Activated T-cell treated with anti-CD3 and anti-CD28 coated beads, Interleukin-2, amount 50 U/mL, for 72 hours (primary cell): ENCODE measurements at regions not wholly inside any gene's neighbourhood (a gene's known extent, or its start where the extent isn't known, plus 50 kb on each side); places are given as distances from the start of the nearest gene placed in this dataset.
"Not testable (repeated sequence)": the region's sequence is repeated elsewhere in the genome, so short reads cannot be mapped to it uniquely, and the experiment has no call there.

ENCODE experiments used
- ATAC-seq, 2 donors: fragments of 150-1000 bp; cut with Tn5 transposase; replicated peaks in 1 of 2; 2 replicates each; pipeline ENCODE4 v1.10.0; 2021; ENCODE audit warnings: moderate library complexity in 2 of 2, mild to moderate bottlenecking in 1 of 2
- DNase-seq, 2 donors: peaks; one replicate each; pipeline ENCODE4 v3.0.0; 2021 to 2022; ENCODE audit warnings: mixed read lengths in 1 of 2
- H3K27ac Mint-ChIP-seq: one replicate; pipeline ENCODE4 v1.8.0; 2022; ENCODE audit warnings: mild to moderate bottlenecking, moderate library complexity, mixed read lengths
- H3K27me3 Mint-ChIP-seq: one replicate; pipeline ENCODE4 v1.8.0; 2022; ENCODE audit warnings: low read depth, mixed read lengths
- H3K36me3 Mint-ChIP-seq, 2 donors: one replicate each; pipeline ENCODE4 v1.8.0; 2022; ENCODE audit warnings: mixed read lengths in 2 of 2, mild to moderate bottlenecking in 1 of 2; ENCODE audit not compliant: insufficient read depth in 2 of 2
- H3K4me1 Mint-ChIP-seq: one replicate; pipeline ENCODE4 v1.8.0; 2022; ENCODE audit warnings: low read depth, mixed read lengths
- H3K4me3 Mint-ChIP-seq, 2 donors: one replicate each; pipeline ENCODE4 v1.8.0; 2022; ENCODE audit warnings: mild to moderate bottlenecking in 2 of 2, mixed read lengths in 2 of 2, moderate library complexity in 2 of 2
- H3K9me3 Mint-ChIP-seq, 2 donors: one replicate each; pipeline ENCODE4 v1.8.0; 2022; ENCODE audit warnings: mixed read lengths in 2 of 2

DNA sequence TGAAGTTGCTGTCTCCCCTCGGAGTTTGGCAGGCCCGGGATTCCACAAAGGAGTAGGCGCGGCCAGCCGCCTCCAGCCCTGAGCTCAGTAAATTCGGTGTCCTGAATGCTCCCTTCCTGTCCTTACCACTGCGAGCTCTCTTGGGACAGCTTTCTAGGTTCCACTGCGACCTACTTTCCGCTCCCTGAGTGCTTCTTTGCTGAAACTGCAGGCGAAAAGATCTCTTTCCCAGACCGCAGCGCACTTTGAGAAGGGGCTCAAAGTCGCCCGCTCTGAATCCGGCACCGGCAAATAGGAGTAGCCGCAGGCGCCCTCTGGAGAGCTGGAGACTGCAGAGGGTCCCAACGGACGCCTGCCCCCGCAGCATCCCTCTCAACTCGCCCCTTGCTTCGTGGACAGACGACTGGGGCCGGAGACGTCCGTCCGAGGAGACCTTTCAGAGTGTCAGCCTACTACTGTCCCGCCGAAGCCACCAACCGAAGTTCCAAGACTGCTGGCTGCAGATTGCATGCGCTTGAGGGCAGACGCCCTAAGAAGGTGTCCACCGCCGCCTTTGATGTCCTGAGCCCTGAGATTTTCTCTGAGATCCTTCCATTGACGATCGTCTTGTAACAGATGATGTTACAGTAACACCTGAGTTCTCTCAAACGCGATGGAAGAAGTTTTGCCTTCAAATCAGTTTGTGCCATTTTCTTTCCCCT, 96.0 kb downstream of the ANXA2R start:
- Mint-ChIP-seq H3K36me3 (no peaks in the 10 kb centered on the region), H3K27me3 (peaks cover 12% of the 10 kb centered on the region), H3K4me1 (peaks cover 3% of the 10 kb centered on the region), H3K4me3 (peak overlapping the region in 1 of 2 donors; percentile 3), H3K9me3 (no peaks in the 10 kb centered on the region), H3K27ac (no peak overlapping the region)
- ATAC-seq = no peak
- DNase-seq = no peak

- H3K27ac Mint-ChIP-seq = no peak overlapping the region
- peaks cover 0 to 2% of the 10 kb centered on the region in 2 donors for H3K36me3 Mint-ChIP-seq
- no peak for ATAC-seq
- H3K4me3 Mint-ChIP-seq = no peak overlapping the region
- no peaks in the 10 kb centered on the region for H3K4me1 Mint-ChIP-seq
- peaks cover 12% of the 10 kb centered on the region for H3K27me3 Mint-ChIP-seq
- DNase-seq = no peak
- no peaks in the 10 kb centered on the region for H3K9me3 Mint-ChIP-seq
Measured at GRCh38 chr5:42940853-42941252, 99.3 kb downstream of the ANXA2R start.

DNA sequence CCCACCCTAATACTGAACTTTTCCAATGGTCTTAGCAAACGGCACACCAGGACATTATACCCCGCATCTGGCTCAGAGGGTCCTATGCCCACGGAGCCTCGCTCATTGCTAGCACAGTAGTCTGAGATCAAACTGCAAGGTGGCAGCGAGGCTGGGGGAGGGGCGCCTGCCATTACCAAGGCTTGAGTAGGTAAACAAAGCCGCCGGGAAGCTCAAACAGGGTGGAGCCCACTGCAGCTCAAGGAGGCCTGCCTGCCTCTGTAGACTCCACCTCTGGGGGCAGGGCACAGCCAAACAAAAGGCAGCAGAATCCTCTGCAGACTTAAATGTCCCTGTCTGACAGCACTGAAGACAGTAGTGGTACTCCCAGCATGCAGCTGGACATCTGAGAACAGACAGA, 108.1 kb downstream of the ANXA2R start:
- not testable (repeated sequence) for H3K27me3 Mint-ChIP-seq, ATAC-seq, H3K4me1 Mint-ChIP-seq

GRCh38 chr5:42931451-42931850, 108.7 kb downstream of the ANXA2R start:
- DNase-seq, H3K4me3 Mint-ChIP-seq, ATAC-seq, H3K36me3 Mint-ChIP-seq, H3K27me3 Mint-ChIP-seq, H3K9me3 Mint-ChIP-seq, H3K27ac Mint-ChIP-seq, H3K4me1 Mint-ChIP-seq: not testable (repeated sequence)

More for the DNA sequence above, 108.1 kb downstream of the ANXA2R start:
- H3K9me3 Mint-ChIP-seq, H3K4me3 Mint-ChIP-seq, H3K27ac Mint-ChIP-seq, DNase-seq, H3K36me3 Mint-ChIP-seq: not testable (repeated sequence)

DNA sequence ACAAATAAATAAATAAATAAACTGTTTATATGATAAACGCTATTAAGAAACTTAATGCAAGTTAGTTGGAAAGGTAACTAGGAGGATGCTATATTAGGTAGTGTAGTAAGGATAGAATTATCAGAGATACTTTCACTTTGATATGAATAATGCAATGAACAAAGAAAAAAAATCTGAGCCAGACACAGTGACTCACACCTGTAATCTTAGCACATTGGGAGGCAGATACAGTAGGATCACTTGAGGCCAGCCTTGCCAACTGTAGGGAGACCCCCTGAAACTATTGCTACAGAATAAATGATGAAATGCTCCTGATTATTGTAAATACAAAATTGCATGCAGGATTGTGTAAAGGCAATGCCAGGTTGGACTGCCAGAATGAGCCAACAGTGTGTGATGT, 109.2 kb downstream of the ANXA2R start:
- Mint-ChIP-seq H3K9me3 (no peaks in the 10 kb centered on the region), H3K4me1 (no peaks in the 10 kb centered on the region), H3K27ac (no peak overlapping the region), H3K4me3 (no peak overlapping the region), H3K27me3 (no peaks in the 10 kb centered on the region), H3K36me3 (peaks cover 0 to 1% of the 10 kb centered on the region in 2 donors)
- no peak for ATAC-seq
- DNase-seq = no peak

DNA sequence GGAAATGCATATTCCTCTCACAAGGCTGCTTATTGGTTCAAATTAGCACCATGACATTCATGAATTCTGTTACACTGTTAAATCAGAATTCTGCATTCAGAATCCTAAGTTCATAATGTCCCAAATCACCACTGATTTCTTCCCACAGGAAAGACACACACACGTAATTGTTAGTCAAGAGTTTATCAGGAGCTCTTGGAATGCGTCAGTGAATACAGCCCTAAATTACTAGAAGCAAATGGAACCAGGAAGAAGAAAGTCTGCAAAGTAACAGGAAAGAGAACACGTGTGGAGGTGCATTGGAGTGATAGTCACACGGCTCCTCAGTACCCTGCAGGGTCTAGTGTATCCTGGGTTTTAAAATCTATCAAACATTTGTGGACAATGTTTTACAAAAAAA, 110.2 kb downstream of the ANXA2R start:
- no peak overlapping the region for H3K27ac Mint-ChIP-seq
- H3K4me1 Mint-ChIP-seq = no peaks in the 10 kb centered on the region
- no peaks in the 10 kb centered on the region for H3K9me3 Mint-ChIP-seq
- no peak for DNase-seq
- no peak for ATAC-seq
- peaks cover 0 to 1% of the 10 kb centered on the region in 2 donors for H3K36me3 Mint-ChIP-seq
- no peak overlapping the region for H3K4me3 Mint-ChIP-seq
- no peaks in the 10 kb centered on the region for H3K27me3 Mint-ChIP-seq

DNA sequence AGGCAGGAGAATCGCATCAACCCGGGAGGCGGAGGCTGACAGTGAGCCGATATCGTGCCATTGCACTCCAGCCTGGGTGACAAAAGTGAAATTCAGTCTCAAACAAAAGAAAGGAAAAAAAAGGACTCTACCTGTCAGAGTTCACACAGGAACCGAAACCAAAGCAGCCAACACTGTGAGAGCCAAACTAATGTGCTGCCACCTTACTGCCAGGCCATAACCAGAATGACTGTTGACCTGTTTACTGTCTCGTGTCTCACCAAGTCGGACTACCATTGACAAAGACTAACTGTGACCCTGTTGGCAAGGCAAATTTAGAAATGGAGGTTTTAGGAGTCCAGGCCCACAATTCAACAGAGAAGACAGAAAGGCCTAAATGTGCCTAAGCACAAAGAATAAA, 112.4 kb downstream of the ANXA2R start:
- peaks cover 0 to 1% of the 10 kb centered on the region in 2 donors for H3K36me3 Mint-ChIP-seq
- H3K4me1 Mint-ChIP-seq = no peaks in the 10 kb centered on the region
- peaks cover 4% of the 10 kb centered on the region for H3K27me3 Mint-ChIP-seq
- H3K27ac Mint-ChIP-seq = no peak overlapping the region
- DNase-seq = no peak
- no peak overlapping the region for H3K4me3 Mint-ChIP-seq
- no peak for ATAC-seq
- H3K9me3 Mint-ChIP-seq = no peaks in the 10 kb centered on the region

GRCh38 chr5:42924686-42925085, 113.0 kb upstream of the SELENOP start:
- Mint-ChIP-seq H3K9me3 (no peaks in the 10 kb centered on the region), H3K27ac (no peak overlapping the region), H3K4me1 (no peaks in the 10 kb centered on the region), H3K27me3 (peaks cover 4% of the 10 kb centered on the region), H3K4me3 (no peak overlapping the region), H3K36me3 (no peaks in the 10 kb centered on the region)
- ATAC-seq = no peak
- DNase-seq = no peak

GRCh38 chr5:42924226-42924625, 112.5 kb upstream of the SELENOP start:
- Mint-ChIP-seq H3K36me3 (no peaks in the 10 kb centered on the region), H3K9me3 (no peaks in the 10 kb centered on the region)

GRCh38 chr5:42923710-42924109, 112.0 kb upstream of the SELENOP start:
- no peaks in the 10 kb centered on the region for H3K4me1 Mint-ChIP-seq
- H3K9me3 Mint-ChIP-seq = no peaks in the 10 kb centered on the region
- H3K36me3 Mint-ChIP-seq = no peaks in the 10 kb centered on the region
- DNase-seq = no peak
- H3K4me3 Mint-ChIP-seq = no peak overlapping the region
- no peak overlapping the region for H3K27ac Mint-ChIP-seq
- ATAC-seq = no peak
- peaks cover 4% of the 10 kb centered on the region for H3K27me3 Mint-ChIP-seq

More at GRCh38 chr5:42924226-42924625, 112.5 kb upstream of the SELENOP start:
- no peaks in the 10 kb centered on the region for H3K4me1 Mint-ChIP-seq
- H3K27me3 Mint-ChIP-seq = peaks cover 4% of the 10 kb centered on the region
- no peak overlapping the region for H3K4me3 Mint-ChIP-seq
- H3K27ac Mint-ChIP-seq = no peak overlapping the region
- ATAC-seq = no peak
- no peak for DNase-seq

DNA sequence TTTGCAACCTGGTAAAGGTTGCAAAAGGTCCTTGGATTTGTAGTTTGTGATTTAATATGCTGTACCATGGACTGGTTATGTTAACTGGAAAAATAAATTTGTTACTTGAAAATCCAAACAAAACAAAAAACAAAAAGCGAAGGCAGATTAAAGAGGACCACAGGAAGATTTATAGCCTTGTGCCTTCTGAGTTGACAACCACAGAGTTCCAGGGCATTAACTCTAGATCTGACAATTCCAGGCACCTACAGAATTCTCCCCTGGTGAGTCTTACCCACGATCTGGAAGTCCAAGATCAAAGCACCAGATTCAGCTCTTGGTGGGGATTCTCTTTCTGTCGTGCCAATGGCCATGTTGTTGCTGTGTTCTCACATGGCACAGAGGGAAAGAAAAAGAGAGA, 107.9 kb upstream of the SELENOP start:
- Mint-ChIP-seq H3K4me3 (no peak overlapping the region), H3K27ac (no peak overlapping the region), H3K9me3 (no peaks in the 10 kb centered on the region), H3K27me3 (peaks cover 4% of the 10 kb centered on the region), H3K4me1 (no peaks in the 10 kb centered on the region), H3K36me3 (no peaks in the 10 kb centered on the region)
- ATAC-seq (no peak), DNase-seq (no peak)

DNA sequence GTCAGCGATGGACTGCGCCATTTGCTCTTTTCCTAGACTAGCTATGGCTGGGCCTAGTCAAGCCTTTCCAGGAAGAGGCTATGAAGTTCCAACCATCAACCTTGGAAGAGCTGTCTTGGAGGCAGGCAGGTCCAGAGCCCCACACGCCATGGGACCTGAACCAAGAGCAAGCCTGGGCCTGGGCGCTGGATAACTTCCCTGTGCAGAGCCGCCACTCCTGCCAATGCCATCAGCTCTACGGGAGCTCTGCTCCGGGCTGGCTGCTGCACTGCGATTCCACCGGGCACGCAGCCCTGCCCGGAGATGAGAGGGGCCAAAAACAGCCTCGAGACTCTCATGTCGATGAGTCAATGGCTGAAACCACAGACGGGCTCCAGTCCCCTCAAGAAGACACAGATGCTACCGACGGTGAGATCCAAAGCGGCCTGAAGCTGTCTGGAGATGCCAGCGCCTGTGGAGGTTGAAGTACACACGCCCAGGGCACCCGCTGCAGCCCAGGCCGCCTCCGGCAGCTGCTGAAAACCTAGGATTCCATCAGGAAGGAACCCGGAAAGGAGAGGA, 103.7 kb upstream of the SELENOP start:
- no peak for DNase-seq
- Mint-ChIP-seq H3K27me3 (no peaks in the 10 kb centered on the region), H3K9me3 (no peaks in the 10 kb centered on the region), H3K36me3 (no peaks in the 10 kb centered on the region), H3K4me3 (no peak overlapping the region), H3K27ac (no peak overlapping the region), H3K4me1 (no peaks in the 10 kb centered on the region)
- no peak for ATAC-seq

DNA sequence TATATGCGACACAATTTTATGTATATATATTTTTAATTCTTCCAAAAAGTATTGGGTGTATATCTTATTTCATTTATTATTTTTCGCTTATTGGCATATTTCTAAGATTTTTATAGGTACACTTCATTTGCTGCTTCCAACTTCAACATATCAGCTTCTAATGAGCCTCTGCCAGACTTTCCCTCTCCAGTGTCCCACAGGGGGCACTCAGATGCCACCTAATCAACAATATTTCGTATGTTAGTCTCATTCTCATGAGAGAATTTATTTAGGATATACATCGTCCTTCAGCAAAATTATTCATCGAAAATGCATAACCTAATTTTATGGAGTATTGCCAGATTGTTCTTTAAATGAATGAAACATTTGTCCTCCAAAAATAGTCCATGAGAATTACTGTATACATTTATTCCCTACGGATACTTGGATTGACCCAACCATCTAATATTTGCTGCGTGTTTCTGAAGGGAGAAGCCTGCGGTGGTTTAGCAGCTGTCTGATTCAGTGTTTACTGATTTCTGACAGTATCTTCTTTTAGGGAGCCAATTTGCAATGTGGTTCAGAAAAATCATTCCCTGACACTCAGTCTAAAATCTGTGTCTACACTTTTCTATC, 100.6 kb upstream of the SELENOP start:
- Mint-ChIP-seq H3K4me1 (peaks cover 14% of the 10 kb centered on the region), H3K27ac (no peak overlapping the region), H3K36me3 (no peaks in the 10 kb centered on the region), H3K9me3 (no peaks in the 10 kb centered on the region), H3K4me3 (no peak overlapping the region), H3K27me3 (no peaks in the 10 kb centered on the region)
- ATAC-seq (no peak), DNase-seq (peak; percentile 32 to 40)
